COLO668 (cell line): ENCODE measurements at regions not wholly inside any gene's neighbourhood (a gene's known extent, or its start where the extent isn't known, plus 50 kb on each side); places are given as distances from the start of the nearest gene placed in this dataset.

Source experiments
- DNase-seq: peaks from one replicate; lab custom pipeline; 2025; ENCODE audit not compliant: unreplicated experiment; lab: John Stamatoyannopoulos, UW

DNA sequence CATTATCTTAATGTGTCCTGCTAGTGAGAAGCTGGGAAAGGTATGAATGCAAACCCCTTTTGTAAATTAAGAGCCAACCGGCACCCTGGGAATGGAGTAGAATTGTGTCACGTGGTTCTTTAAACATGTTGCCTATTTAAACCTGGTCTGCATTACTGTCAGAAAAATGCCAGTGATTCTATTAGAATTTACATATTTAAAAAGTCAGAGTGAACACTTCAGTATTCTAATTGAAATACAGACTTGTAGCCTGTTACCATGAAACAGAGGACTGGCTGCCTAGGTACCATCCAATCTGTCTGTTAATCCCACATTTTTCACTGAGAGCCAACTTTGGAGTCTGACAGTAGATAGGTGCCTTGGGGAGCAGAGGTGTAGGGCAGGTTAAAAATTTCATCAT, 652.3 kb upstream of the ARGLU1 start:
- DNase-seq: no peak

DNA sequence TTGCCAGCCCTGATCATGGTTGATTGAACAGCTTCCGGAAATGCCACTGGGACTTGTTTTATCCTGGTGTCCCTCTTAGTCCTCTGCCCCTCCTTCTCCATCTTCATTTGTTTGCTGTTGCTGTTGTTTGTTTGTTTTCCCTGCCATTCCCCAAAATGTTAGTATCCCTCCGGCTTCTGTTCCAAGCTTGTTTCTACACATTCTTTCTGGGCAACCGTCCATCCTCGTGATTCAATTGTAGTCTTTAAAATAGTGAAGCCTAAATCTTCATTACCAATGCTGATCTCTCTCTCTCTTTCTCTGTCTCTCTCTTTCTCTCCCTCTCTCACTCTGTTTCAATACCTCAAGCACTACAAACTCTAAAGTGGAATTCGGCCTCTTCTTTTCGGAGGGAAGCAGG, 649.3 kb upstream of the ARGLU1 start:
- DNase-seq: peak; percentile 57

DNA sequence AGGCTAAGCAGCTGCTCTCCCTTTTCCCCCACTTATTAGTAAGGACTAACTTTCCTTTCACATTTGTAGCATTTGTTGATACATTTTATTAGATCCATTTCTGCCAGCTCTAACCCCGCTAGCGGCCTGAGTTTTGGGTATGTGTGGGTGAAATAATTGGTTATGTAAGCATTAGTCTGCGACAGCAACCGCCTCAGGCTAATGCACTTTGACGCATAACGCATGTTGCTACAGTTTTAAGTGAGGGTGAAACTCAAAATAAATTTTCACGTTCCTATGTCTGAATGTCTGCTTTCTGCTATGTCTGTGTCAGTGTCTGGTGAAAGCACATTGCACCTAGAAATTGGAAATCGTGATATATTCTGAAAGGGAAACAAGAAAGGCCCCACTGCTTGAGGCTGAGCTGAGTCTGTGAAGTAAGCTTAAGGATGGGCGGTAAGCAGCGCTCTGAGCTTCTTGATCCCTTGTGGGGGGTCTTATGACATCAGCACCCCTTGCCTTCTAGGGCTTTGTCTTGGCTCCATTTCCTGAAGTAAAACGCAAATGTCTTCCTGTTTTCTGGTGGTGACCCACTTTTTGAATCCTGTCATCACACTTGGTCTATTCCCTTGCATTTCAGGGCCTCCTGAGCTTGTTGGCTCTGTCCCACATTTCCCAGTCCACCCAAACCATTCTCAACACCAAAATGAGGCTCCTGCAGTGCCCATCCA, 648.3 kb upstream of the ARGLU1 start:
- no peak for DNase-seq

DNA sequence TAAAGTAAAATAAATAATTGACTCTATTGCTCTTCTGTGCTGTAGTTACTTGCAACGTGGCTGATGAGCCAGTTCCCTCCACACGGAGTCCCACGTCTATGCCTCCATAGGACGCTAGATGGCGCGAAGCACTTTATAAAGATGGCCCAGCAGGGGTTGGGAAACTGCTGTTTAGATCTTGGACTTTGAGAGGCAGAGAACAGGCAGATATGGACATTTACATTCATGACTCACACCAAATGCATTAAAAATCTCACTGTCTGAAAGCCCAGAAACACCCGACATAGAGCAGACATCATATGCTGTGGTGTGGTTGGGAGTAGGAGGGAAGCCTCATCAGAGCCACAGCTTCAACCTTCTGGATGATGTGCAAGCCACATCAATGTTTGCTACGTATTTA, 643.1 kb upstream of the ARGLU1 start:
- DNase-seq: peak; percentile 98

DNA sequence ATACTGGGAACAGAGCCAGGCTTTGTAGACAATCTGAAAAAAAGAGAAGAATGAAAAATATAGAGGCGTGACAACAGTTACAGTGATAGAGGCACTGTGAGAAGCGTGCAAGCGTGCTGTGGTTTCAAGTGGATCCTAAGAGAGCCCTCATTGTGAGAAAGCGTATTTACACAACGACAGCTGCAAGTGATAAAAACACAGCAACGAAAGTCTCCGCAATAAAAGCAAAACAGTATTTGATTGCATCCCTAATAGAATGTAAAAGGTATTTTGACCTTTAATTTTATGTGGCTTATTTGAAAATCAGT, 642.7 kb upstream of the ARGLU1 start:
- DNase-seq: peak; percentile 92

DNA sequence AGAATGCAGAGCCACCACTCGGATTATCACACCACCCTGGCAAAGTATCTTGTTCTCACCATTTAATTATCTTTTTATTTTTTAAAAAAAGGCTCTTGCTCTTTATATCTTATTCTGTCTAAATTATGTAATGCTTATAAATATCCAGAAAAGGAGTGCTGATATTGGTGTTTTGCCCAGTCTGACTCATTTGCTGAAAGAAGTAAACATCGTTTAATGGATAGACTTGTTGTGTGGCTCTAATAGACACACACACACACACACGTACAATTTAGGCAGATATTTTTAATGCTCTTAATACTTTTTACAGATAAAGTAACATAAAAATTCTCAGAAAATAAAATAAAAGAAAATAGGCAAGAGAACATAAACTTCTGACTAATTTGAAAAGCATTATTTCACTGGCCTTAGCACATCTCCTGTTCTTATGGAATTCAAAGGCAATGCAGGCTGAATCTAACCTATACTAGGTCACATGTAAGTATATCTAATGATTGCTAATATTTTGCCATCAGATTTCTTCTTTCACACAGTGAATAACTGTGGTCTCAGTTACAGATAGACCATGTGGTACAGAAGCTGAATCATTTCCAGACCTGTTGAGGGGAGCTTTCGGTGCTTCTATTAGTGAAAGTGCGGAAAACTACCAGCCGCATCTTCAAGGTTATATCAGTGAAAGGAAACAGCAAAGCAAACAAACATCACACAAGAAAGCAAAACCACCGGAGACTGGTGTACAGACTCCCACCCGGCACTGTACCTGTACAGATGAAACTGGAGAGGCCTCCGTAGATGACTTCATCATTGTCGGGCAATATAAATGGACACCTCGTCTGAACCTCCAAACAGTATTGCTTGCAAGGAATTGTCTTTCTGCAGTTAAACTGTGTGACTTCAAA, 642.1 kb upstream of the ARGLU1 start:
- peak; percentile 92 for DNase-seq

DNA sequence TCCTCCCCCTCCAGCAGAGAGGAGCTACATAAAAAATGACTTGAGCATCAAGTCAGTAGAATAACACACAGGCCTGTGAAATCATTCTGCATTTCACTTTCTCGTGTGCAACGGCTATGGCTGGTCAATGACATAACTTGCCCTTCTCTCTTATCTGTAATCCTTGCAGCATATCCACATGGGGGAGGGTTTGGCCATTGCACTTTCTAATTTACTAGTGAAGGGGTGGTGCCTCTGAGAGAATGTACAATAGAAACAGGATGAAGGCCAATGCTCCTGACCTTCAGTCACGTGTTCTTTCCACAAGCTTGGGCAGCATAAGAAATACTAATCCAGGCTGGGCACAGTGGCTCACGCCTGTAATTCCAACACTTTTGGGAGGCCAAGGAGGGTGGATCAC, 641.0 kb upstream of the ARGLU1 start:
- no peak for DNase-seq

DNA sequence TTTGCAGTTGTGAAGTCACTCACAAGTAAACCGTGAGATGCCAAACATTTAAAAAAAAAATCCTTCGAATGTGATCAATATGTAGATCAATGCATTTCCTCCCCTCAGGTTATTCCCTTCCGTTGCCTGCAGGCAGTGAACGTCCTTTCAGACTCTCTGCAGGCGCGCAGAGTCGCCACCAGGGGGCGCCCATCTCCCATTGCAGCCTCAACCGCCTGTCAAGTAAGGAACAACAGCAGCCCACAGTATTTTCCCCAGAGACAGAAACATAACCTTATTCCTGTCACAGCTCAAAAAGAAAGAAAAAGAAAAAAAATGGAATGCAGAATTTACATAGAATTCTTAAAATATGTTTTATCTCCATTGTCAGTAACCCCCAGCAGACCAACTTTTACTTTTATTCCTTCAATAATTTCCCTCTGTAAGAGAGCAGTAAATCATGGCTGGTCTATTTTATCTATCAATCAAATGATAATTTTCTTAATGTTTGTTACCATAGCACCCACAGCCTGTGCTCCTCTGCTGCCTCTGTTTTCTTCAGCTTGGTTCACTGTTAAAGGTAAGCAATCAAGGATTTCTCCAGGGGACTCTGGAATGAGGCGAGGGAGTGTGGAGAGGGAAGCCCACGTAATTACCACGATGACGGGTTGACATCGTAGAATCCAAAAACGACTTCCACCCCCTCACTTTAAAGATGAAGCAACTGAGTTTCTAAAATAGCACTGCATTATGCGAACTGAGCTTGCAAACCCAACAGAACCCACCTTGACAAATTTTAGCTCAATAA, 637.6 kb upstream of the ARGLU1 start:
- DNase-seq: peak; percentile 86

DNA sequence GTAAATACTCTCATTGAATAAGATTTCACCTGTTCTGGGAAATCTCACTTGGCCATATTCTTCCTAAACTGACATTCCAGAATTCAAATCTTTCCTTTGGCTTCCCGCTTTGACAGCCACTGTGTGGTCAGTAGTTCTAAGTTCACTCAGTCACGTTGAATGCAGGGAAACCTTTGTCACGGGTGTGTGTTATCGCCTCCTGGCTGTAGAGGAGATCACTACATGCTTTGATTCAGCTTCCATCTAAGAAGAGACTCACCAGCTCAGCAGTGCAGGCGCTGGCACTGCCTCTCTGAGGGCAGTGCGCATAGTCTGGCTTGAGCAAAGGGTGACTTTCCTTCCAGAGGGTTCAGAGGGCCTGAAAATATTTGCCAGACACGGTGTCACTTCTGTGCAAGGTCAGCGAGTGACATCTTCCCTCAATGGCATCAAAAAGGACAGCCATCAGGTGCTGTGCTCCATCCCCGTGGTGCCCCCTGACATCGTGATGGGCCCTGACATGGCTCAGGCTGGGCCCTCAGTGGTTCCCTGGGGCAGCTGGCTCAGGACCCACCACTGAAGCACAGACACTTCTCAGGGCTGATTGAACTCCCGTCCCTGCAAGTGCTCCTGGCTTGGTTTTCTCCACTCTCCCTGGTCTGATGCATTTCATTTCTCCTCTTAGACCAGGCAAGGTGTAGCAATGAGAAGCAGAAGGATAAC, 635.4 kb upstream of the ARGLU1 start:
- no peak for DNase-seq

DNA sequence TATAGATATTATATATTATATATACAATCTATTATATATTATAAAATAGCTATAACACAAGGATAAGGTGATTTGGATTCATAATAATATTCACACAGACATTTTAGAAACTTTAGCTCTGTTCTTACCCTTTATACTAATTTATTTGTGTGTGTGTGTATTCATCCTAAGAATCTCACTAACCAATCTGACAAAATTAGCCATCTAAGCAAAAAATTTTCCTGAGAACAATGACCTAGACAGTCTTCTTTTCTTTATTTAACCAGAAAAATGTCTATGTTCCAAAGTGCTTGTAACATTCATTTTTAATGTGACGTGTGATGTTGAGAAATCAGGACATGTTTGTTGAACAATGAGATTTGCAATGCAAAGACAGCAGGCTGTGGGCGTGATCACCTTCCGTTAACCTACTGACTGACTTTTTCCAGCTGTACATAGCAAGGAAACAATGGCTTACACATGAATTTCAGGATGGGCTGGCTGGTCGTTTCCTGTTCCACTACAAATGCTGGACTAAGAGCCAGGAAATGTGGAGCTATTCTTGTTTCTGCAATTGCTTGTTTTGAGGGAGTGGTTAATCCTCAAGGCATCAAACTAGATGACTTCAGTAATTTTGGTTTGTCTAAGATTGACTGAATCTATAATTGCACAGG, 634.6 kb upstream of the ARGLU1 start:
- no peak for DNase-seq

DNA sequence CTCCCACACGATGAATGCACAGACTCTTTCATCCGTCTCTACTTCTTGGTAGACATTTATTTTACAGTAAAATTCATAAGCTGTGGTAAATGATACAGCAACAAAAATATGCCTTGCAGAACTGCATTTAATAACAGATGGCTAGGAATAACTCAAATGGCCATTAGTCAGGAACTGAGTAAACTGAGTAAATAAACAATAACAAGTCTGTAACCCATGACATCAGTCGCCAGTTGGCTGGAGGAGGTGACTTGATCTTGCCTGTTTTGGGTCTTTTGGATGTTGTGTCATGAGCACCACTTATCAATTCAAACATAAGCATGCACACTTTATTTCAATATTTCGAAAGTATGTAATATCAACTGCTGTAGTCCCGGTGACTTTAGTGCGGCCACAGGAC, 632.6 kb upstream of the ARGLU1 start:
- no peak for DNase-seq

DNA sequence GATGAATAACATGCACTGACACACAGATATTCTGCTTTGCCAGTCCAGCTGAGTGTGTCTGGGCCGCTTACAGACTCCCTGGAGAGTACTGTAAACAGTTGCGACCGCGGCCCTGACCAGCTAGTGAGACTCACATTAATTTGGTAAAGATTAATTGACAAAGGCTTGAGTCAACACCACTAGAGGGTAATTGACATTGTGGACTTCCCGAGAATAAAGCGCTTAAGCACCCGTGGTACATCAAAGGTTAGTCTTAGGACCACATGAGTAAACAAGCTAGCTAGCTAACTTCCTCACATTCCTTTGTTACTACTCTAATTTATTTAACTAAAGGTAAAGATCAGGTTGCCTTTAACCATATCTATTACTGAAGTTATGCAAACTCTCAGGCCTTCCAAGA, 624.4 kb upstream of the ARGLU1 start:
- peak; percentile 95 for DNase-seq

DNA sequence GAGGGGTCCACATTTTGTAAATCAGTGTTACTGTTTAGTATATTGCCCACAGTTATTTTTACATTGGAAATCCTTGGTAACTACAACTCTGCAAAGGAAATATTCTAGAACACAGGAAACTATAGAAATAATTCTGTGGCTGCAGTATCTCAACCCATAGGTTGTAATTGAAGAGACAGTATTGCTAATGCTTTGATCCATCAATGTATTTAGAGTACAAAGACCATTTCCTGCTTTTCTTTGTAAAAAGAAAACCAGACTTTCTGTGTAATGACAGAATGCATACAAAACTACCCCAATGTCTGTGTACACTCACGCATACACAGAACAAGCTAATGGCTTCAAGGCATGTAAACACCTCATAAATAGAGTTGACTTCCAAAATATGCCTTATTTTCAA, 622.1 kb upstream of the ARGLU1 start:
- no peak for DNase-seq

DNA sequence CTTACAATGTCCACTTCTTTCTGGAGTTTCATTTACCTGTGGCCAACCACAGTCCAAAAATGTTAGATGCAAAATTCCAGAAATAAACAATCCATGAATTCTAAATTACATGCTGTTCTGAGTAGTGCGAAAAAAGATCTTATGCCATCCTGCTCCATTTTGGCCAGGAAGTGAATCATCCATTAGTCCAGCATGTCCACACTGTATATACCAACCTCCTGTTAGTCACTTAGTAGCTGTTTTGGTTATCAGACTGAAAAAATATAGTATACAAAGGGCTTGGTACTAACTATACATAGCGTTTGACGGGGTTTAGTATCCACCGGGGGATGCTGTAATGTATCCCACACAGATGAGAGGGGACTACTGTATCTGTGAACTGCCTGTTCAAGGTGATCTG, 618.0 kb upstream of the ARGLU1 start:
- no peak for DNase-seq

DNA sequence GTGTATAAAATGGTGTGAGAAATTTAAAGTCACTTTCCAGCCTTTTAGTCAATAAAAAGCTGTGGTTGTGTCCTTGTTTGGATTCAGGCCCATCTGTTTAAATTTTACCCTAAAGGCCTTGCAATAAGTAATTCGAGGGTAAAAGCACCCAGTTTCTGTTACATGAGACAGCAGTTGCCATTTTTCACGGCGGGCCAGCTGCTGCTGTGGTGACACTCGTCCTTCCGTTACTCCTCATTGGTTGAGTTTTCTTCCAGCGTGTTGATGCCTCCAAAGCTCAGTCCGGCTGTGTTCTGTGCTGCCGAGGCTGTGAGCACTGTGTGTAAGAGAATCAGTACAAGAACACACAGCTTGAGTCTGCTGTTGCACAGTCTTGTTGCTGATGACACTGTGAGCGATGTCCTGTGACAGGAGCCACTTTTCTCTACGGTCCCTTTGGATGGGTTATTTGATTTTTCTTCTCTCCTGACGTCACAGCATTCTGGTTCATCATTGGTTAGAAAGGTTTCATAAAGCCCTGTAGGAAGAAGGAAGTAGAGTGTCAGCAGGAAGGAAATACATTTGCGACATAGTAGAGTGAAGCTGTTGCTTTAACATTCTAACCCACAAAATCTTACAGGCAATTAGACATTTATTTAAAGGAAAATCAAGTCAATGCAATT, 602.5 kb upstream of the ARGLU1 start:
- DNase-seq: no peak

DNA sequence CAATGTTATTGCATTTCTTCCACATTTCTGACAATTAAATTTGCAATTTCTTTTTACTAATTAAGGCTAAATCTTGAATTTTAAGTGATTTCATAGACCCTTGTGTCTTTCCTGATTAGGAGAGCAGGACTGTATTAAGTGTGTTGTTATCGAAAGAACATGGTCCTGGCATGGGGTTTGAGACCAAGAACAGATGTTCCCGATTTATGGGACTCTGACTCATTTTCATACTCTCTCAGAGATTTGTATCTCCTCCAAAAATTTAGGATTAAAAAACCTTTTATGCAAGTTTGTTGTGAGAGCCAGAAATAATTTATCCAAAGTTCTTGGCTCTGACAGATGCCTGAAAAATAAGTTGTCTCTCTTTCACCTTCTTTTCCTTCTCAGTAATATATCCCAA, 589.3 kb upstream of the ARGLU1 start:
- DNase-seq: no peak

DNA sequence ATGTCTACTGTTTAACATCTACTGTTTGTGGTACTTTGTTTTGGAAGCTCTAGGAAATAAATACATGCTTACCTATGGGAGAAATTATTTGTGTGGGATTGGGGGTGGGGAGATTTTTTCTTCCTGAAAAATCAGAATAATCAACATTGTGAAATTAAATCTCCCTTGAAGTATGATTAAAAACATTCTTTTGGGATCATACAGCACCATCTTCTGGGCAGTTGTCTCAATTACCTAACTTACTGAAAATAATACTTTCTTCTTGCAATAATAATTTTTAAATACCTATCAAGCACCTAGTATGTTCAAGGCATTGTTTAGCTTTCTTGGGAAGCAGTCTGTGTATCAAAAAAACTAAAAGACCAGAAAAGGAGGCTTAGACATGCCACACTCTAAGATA, 576.5 kb upstream of the ARGLU1 start:
- no peak for DNase-seq

DNA sequence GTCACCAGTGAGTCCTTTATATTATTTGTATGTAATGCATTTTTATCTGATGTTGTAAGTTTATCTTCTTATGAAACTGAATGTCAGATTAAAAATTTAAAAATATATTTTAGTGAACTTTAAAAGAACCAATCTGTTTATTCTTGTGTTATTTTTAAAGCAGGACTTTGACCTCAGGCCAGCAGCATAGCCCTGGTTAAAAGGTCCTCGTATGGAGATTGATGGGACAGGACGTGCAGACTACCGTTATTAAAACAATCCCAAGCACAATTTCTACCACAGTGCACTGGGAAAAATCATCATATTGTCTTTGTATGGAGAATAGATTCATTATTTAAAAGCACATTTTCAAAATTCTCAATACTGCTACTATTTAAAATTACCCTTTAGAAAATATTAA, 573.8 kb upstream of the ARGLU1 start:
- no peak for DNase-seq

DNA sequence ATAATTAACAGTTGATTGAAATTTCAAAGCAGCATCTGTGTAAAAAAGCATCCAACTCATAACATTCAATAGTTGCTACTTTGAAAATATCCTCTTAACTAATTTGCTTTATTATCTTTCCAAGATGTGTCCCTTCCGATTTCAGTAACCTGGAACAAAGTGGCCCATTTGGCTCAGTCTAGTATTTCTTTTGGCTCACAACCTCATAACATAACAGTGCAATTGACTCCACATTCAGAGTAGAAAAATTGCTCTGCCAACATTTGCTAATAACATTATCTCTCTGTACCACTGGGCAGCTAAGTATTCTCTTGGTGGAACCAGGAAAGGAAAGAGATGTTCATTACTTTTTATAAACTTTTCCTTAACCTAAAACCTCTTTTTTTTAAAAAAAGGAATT, 571.1 kb upstream of the ARGLU1 start:
- DNase-seq: no peak

DNA sequence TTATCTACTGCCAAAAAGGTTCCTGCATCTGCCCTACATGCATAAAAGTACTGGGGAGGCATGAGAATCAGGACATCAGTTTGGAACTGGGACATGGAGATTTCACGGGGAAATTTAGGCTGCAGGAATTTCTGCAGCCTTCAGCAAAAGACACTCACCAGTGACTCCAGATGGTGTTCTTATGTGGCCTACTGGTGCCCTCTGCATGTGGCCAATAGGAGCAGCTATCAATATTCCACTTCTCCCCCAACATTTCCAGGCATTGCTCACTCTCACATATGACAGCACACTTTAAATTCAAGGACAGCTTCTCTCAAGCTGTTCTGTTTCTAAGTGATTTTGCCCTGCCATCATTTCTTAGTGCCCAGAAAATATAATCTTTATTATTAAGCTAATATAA, 570.5 kb upstream of the ARGLU1 start:
- DNase-seq: no peak
